Progenitor cell of endocrine pancreas (in vitro differentiated cells): ENCODE measurements at regions not wholly inside any gene's neighbourhood (a gene's known extent, or its start where the extent isn't known, plus 50 kb on each side); places are given as distances from the start of the nearest gene placed in this dataset.

Experiments
- DNase-seq: peaks from one replicate; pipeline ENCODE4 v3.0.0; 2021; ENCODE audit warnings: low spot score; ENCODE audit not compliant: unreplicated experiment
- H3K27ac Mint-ChIP-seq: 2 replicates; pipeline ENCODE4 v1.8.0; 2021; ENCODE audit warnings: mild to moderate bottlenecking, moderate library complexity, mixed read lengths
- H3K27me3 Mint-ChIP-seq: 2 replicates; pipeline ENCODE4 v1.8.0; 2021; ENCODE audit warnings: mixed read lengths
- H3K36me3 Mint-ChIP-seq: 2 replicates; pipeline ENCODE4 v1.8.0; 2022; ENCODE audit warnings: mixed read lengths; ENCODE audit not compliant: insufficient read depth
- H3K4me1 Mint-ChIP-seq: 2 replicates; pipeline ENCODE4 v1.8.0; 2021; ENCODE audit warnings: low read depth, mixed read lengths
- H3K4me3 Mint-ChIP-seq: 2 replicates; pipeline ENCODE4 v1.8.0; 2021; ENCODE audit warnings: low read depth, mild to moderate bottlenecking, moderate library complexity, mixed read lengths
- H3K9me3 Mint-ChIP-seq: 2 replicates; pipeline ENCODE4 v1.8.0; 2021; ENCODE audit warnings: low read depth, mixed read lengths
- TF ChIP-seq, protein P1 (sequence below): fragments of 200-600 bp; sonication (generic); IDR thresholded peaks from one replicate; pipeline ENCODE4 v1.5.0; 2021; ENCODE audit warnings: antibody characterized with exemption, mild to moderate bottlenecking; ENCODE audit not compliant: unreplicated experiment

DNA sequence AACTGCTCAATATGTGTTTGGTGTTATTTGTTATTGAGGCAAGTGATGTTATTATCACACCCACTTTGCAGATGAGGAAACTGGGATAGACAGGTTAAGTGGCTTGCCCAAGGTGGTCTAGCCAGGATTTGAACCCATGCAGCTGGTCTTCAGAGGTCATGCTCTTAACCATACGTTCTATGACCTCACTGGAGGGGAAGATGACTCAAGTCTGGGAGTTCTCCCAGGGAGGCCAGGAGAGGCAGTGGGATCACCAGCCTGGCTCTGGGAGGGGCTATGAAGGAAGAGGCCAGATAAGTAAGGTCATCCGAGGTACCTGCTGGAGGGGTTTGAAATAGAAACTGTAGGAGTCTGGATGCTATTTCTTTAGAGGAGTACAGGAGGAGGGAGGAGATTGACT lies 95.3 kb downstream of the NAV1 start:
- H3K27ac Mint-ChIP-seq = no peak overlapping the region
- TF ChIP-seq, protein P1, sequence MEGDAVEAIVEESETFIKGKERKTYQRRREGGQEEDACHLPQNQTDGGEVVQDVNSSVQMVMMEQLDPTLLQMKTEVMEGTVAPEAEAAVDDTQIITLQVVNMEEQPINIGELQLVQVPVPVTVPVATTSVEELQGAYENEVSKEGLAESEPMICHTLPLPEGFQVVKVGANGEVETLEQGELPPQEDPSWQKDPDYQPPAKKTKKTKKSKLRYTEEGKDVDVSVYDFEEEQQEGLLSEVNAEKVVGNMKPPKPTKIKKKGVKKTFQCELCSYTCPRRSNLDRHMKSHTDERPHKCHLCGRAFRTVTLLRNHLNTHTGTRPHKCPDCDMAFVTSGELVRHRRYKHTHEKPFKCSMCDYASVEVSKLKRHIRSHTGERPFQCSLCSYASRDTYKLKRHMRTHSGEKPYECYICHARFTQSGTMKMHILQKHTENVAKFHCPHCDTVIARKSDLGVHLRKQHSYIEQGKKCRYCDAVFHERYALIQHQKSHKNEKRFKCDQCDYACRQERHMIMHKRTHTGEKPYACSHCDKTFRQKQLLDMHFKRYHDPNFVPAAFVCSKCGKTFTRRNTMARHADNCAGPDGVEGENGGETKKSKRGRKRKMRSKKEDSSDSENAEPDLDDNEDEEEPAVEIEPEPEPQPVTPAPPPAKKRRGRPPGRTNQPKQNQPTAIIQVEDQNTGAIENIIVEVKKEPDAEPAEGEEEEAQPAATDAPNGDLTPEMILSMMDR = no peak

DNA sequence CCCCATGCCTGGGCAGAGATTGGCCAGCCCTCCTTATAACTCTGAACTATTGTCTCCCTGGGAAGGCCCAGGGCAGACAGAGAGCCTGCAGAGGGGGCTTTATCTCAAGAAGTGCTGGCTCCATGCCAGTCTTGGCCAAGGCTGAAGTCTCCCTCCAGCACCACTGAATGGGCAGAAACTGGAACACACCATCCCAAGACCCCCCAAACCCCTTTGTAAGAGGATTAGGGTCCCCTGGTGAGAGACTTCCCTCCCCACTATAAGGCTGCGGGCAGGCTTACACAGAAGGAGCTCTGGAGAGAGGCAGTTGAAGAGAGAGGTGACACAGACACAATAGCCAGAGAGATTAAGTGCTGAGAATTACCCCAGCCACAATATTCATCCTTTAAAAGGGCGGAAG lies 97.2 kb downstream of the NAV1 start:
- peaks cover 11% of the 10 kb centered on the region for H3K27me3 Mint-ChIP-seq
- TF ChIP-seq, protein P1 = no peak
- H3K27ac Mint-ChIP-seq = peak overlapping the region; percentile 42
- no peaks in the 10 kb centered on the region for H3K4me1 Mint-ChIP-seq
- no peak for DNase-seq
- no peak overlapping the region for H3K4me3 Mint-ChIP-seq
- H3K9me3 Mint-ChIP-seq = no peaks in the 10 kb centered on the region
- no peaks in the 10 kb centered on the region for H3K36me3 Mint-ChIP-seq

More for the DNA sequence above, 95.3 kb downstream of the NAV1 start:
- no peaks in the 10 kb centered on the region for H3K36me3 Mint-ChIP-seq
- H3K27me3 Mint-ChIP-seq = peaks cover 11% of the 10 kb centered on the region
- no peak overlapping the region for H3K4me3 Mint-ChIP-seq
- DNase-seq = no peak
- H3K9me3 Mint-ChIP-seq = no peaks in the 10 kb centered on the region
- no peaks in the 10 kb centered on the region for H3K4me1 Mint-ChIP-seq

DNA sequence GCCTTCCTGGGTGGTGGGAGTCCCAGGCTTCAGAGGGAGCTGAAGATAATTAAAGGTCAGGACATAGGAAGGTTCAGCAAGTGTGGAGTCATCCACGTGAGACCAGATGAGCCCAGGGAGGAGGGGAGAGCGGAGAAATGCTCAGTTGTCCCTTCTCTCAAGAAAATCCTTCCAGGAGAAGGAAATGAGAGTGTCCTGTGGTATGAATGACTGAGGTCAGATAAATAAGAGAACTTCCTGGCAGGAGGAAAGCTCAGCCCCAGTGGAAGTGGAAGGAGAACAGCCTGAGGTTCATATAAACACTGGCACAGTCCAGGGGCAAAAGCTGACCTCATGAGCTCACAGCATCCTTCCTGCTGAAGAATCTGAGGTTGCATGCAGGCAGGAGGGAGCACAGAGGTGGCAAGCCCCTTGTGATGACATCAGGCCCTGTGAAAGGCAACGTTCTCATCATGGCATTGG lies 97.6 kb downstream of the NAV1 start:
- H3K4me1 Mint-ChIP-seq = no peaks in the 10 kb centered on the region
- H3K27ac Mint-ChIP-seq = peak overlapping the region; percentile 42
- no peaks in the 10 kb centered on the region for H3K36me3 Mint-ChIP-seq
- DNase-seq = no peak
- no peak overlapping the region for H3K4me3 Mint-ChIP-seq
- H3K27me3 Mint-ChIP-seq = peaks cover 15% of the 10 kb centered on the region
- TF ChIP-seq, protein P1 = no peak
- H3K9me3 Mint-ChIP-seq = no peaks in the 10 kb centered on the region

DNA sequence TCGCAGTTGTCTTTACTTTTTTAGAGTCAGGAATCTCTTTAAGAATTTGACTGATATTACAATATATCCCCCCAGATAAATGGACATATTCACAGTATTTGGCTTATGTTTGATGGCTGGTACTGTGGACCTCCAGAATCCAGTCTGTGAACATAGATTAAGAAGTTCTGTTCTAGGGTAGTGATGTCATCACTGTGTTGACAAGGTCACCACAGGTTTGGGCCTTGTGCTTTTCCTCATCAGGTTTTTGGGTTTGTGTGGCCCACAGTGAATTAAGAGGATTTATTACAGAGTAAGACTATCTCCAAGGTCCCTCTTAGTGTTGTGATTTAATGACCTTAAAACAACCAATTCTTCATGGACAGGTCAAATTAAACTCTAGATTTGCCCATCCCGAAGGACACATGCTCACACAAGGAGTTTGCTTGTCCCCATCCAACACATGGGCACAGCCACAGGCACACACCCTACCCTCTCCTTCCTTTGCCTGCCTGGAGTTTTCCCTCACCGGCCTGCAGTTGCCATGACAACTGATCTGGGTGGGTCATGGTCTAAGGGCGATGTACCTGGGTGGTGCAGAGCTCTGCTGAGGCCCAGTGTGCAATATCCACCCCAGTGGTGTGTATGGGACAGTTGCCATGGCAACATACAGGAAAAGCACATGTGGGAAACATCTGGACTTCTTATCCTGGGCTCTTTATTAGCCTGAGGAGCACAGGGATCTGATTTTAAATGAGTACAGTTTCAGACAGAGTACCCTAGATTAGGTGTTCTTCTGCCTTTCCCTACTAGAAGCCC lies 98.6 kb downstream of the NAV1 start:
- Mint-ChIP-seq H3K36me3 (no peaks in the 10 kb centered on the region), H3K27ac (no peak overlapping the region), H3K4me3 (no peak overlapping the region)

DNA sequence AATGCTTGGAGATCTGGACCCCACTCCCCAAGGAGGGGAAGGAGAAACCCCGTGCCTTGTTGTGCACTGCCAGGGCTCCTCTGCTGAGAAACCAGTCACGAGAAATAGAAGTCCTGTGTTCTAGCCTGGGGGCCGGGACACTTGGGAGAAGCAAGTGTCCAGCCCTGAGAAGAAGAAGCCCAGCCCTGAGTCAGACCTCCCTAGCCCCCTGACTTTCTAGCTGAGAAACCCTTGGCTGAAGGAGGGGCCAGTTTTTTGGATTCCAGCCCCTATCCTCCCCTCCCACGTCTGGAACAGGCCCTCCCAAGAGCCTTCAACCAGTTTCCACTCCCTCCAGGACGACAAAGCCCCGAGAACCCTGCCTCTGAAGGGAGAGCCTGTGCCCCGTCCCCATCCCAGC lies 100.5 kb downstream of the NAV1 start:
- no peak overlapping the region for H3K27ac Mint-ChIP-seq
- H3K27me3 Mint-ChIP-seq = peaks cover 12% of the 10 kb centered on the region
- H3K4me3 Mint-ChIP-seq = no peak overlapping the region
- no peaks in the 10 kb centered on the region for H3K36me3 Mint-ChIP-seq
- H3K4me1 Mint-ChIP-seq = no peaks in the 10 kb centered on the region
- no peak for DNase-seq
- TF ChIP-seq, protein P1 = no peak
- no peaks in the 10 kb centered on the region for H3K9me3 Mint-ChIP-seq

More for the DNA sequence above, 98.6 kb downstream of the NAV1 start:
- peaks cover 15% of the 10 kb centered on the region for H3K27me3 Mint-ChIP-seq
- no peaks in the 10 kb centered on the region for H3K4me1 Mint-ChIP-seq
- DNase-seq = no peak
- TF ChIP-seq, protein P1 = no peak
- H3K9me3 Mint-ChIP-seq = no peaks in the 10 kb centered on the region
